Liver (tissue), 8 donors: ENCODE measurements at regions not wholly inside any gene's neighbourhood (a gene's known extent, or its start where the extent isn't known, plus 50 kb on each side); places are given as distances from the start of the nearest gene placed in this dataset.

Source experiments
- DNase-seq: peaks from one replicate; pipeline ENCODE4 v3.0.0-alpha.2; 2017; ENCODE audit warnings: low spot score
- H3K27ac ChIP-seq, 2 donors: one replicate each; pipeline ENCODE4 v1.7.0; 2013; ENCODE audit warnings: inconsistent platforms in 2 of 2, low read length in 2 of 2, control low read depth in 1 of 2, low read depth in 1 of 2, mild to moderate bottlenecking in 1 of 2
- H3K27me3 ChIP-seq, 4 donors: one replicate each; pipeline versions ENCODE4 v1.6.1 to v1.7.0; 2013; ENCODE audit warnings: low read length in 3 of 4, inconsistent platforms in 1 of 4, mild to moderate bottlenecking in 1 of 4, moderate library complexity in 1 of 4; ENCODE audit not compliant: control insufficient read depth in 4 of 4, insufficient read depth in 4 of 4
- H3K36me3 ChIP-seq, 4 donors: one replicate each; pipeline versions ENCODE4 v1.6.1 to v1.7.0; 2013; ENCODE audit warnings: low read length in 3 of 4, mild to moderate bottlenecking in 3 of 4, low read depth in 1 of 4, moderate library complexity in 1 of 4; ENCODE audit not compliant: control insufficient read depth in 4 of 4, insufficient read depth in 3 of 4
- H3K4me1 ChIP-seq, 4 donors: one replicate each; pipeline versions ENCODE4 v1.6.1 to v1.7.0; 2013; ENCODE audit warnings: low read length in 3 of 4, mild to moderate bottlenecking in 3 of 4, moderate library complexity in 1 of 4; ENCODE audit not compliant: control insufficient read depth in 4 of 4, insufficient read depth in 4 of 4
- H3K4me3 ChIP-seq, 3 donors: one replicate each; pipeline versions ENCODE4 v1.6.1 to v1.7.0; 2013; ENCODE audit warnings: low read length in 3 of 3, control low read depth in 1 of 3, low read depth in 1 of 3, mild to moderate bottlenecking in 1 of 3
- H3K9ac ChIP-seq, 2 donors: one replicate each; pipeline ENCODE4 v1.7.0; 2013; ENCODE audit warnings: low read length in 2 of 2, mild to moderate bottlenecking in 2 of 2, moderate library complexity in 2 of 2, control low read depth in 1 of 2, low read depth in 1 of 2
- H3K9me3 ChIP-seq, 4 donors: one replicate each; pipeline versions ENCODE4 v1.6.1 to v1.7.0; 2013; ENCODE audit warnings: low read length in 3 of 4; ENCODE audit not compliant: control insufficient read depth in 4 of 4
- EGR1 ChIP-seq, 2 donors: IDR thresholded peaks; 2 replicates each; pipeline ENCODE4 v1.6.1; 2016 to 2018; ENCODE audit warnings: antibody characterized with exemption in 2 of 2, low read depth in 2 of 2
- FOXA1 ChIP-seq: IDR thresholded peaks from 2 replicates; pipeline ENCODE4 v1.6.1; 2016; ENCODE audit warnings: antibody characterized with exemption
- FOXA2 ChIP-seq: IDR thresholded peaks from 2 replicates; pipeline ENCODE4 v1.6.1; 2016; ENCODE audit warnings: antibody characterized with exemption
- GABPA ChIP-seq, 2 donors: IDR thresholded peaks in 1 of 2; conservative IDR thresholded peaks in 1 of 2; 2 replicates each; pipeline ENCODE4 v1.6.1; 2016; ENCODE audit warnings: antibody characterized with exemption in 2 of 2, mild to moderate bottlenecking in 1 of 2, moderate library complexity in 1 of 2
- HNF4A ChIP-seq, 2 donors: conservative IDR thresholded peaks; 2 replicates each; pipeline ENCODE4 v1.6.1; 2016; ENCODE audit warnings: antibody characterized with exemption in 2 of 2, mild to moderate bottlenecking in 2 of 2
- HNF4G ChIP-seq: IDR thresholded peaks from 2 replicates; pipeline ENCODE4 v1.6.1; 2016; ENCODE audit warnings: antibody characterized with exemption
- JUND ChIP-seq, 2 donors: IDR thresholded peaks; 2 replicates each; pipeline ENCODE4 v1.6.1; 2016; ENCODE audit warnings: antibody characterized with exemption in 2 of 2
- MAX ChIP-seq: IDR thresholded peaks from 2 replicates; pipeline ENCODE4 v1.6.1; 2016; ENCODE audit warnings: antibody characterized with exemption
- NR2F2 ChIP-seq: IDR thresholded peaks from 2 replicates; pipeline ENCODE4 v1.6.1; 2016; ENCODE audit warnings: antibody characterized with exemption
- RAD21 ChIP-seq, 2 donors: IDR thresholded peaks; 2 replicates each; pipeline ENCODE4 v1.6.1; 2016; ENCODE audit warnings: antibody characterized with exemption in 2 of 2, mild to moderate bottlenecking in 2 of 2
- RXRA ChIP-seq, 2 donors: IDR thresholded peaks; 2 replicates each; pipeline ENCODE4 v1.6.1; 2017 to 2018; ENCODE audit warnings: antibody characterized with exemption in 2 of 2, mild to moderate bottlenecking in 1 of 2
- SP1 ChIP-seq: IDR thresholded peaks from 2 replicates; pipeline ENCODE4 v1.6.1; 2018; ENCODE audit warnings: antibody characterized with exemption, mild to moderate bottlenecking
- TAF1 ChIP-seq: conservative IDR thresholded peaks from 2 replicates; pipeline ENCODE4 v1.6.1; 2016; ENCODE audit warnings: antibody characterized with exemption, mild to moderate bottlenecking
- YY1 ChIP-seq: IDR thresholded peaks from 2 replicates; pipeline ENCODE4 v1.6.1; 2016; ENCODE audit warnings: antibody characterized with exemption, mild to moderate bottlenecking
- WGBS: extraction: QIAGEN DNeasy Blood & Tissue Kit; methylation state at CpG from one replicate; pipeline ENCODE4 v1.1.7; 2013; 5-methylcytosine and 5-hydroxymethylcytosine counted together
- TF ChIP-seq, protein P1 (sequence below): IDR thresholded peaks from 2 replicates; pipeline ENCODE4 v1.6.1; 2016; ENCODE audit warnings: antibody characterized with exemption, mild to moderate bottlenecking
- TF ChIP-seq, protein P2 (sequence below): fragments of 150-350 bp; IDR thresholded peaks from 2 replicates; pipeline ENCODE4 v1.5.1; 2017; ENCODE audit warnings: improper control_type of control experiment, low read depth, low read length; ENCODE audit not compliant: missing input control
- TF ChIP-seq, protein P3 (sequence below): IDR thresholded peaks from 2 replicates; pipeline ENCODE4 v1.6.1; 2016; ENCODE audit warnings: antibody characterized with exemption
- TF ChIP-seq, protein P4 (sequence below): IDR thresholded peaks from 2 replicates; pipeline ENCODE4 v1.6.1; 2016; ENCODE audit warnings: antibody characterized with exemption
- donor health status: healthy.
- donor health status: healthy.
- donor health status: healthy.
- donor health status: healthy.
- donor health status: healthy.

DNA sequence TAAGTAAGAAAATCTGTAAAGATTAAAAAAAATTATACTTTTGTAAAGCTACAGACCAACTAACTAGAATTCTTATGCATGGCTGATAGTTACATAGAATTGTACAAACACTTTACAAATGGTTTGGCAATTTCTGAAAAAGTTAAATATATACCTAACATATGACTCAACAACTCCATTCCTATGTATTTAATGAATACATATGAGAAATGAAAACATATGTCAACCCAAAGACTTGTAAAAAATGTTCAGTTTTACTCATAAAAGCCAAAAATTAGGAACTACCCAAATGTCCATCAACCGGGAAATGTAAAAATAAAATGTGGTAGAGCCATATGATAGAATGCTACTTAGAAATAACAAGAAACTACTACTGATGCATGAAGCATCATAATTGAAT is 152.6 kb upstream of the NRG3 start:
- no peak overlapping the region for H3K4me3 ChIP-seq
- no peak for TF ChIP-seq EGR1 (IDR thresholded peaks at IDR 0.05; ENCODE audit: low read depth in 2 of 2)
- TF ChIP-seq JUND (IDR thresholded peaks at IDR 0.05) = no peak
- no peak for TF ChIP-seq RAD21 (IDR thresholded peaks at IDR 0.05)
- no peak for TF ChIP-seq MAX
- TF ChIP-seq HNF4G = no peak
- TF ChIP-seq NR2F2 = no peak
- TF ChIP-seq HNF4A (conservative IDR thresholded peaks at IDR 0.05) = no peak
- TF ChIP-seq, protein P1, sequence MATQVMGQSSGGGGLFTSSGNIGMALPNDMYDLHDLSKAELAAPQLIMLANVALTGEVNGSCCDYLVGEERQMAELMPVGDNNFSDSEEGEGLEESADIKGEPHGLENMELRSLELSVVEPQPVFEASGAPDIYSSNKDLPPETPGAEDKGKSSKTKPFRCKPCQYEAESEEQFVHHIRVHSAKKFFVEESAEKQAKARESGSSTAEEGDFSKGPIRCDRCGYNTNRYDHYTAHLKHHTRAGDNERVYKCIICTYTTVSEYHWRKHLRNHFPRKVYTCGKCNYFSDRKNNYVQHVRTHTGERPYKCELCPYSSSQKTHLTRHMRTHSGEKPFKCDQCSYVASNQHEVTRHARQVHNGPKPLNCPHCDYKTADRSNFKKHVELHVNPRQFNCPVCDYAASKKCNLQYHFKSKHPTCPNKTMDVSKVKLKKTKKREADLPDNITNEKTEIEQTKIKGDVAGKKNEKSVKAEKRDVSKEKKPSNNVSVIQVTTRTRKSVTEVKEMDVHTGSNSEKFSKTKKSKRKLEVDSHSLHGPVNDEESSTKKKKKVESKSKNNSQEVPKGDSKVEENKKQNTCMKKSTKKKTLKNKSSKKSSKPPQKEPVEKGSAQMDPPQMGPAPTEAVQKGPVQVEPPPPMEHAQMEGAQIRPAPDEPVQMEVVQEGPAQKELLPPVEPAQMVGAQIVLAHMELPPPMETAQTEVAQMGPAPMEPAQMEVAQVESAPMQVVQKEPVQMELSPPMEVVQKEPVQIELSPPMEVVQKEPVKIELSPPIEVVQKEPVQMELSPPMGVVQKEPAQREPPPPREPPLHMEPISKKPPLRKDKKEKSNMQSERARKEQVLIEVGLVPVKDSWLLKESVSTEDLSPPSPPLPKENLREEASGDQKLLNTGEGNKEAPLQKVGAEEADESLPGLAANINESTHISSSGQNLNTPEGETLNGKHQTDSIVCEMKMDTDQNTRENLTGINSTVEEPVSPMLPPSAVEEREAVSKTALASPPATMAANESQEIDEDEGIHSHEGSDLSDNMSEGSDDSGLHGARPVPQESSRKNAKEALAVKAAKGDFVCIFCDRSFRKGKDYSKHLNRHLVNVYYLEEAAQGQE = no peak
- TF ChIP-seq SP1 = no peak
- TF ChIP-seq FOXA2 = no peak
- TF ChIP-seq YY1 = no peak
- TF ChIP-seq, protein P2, sequence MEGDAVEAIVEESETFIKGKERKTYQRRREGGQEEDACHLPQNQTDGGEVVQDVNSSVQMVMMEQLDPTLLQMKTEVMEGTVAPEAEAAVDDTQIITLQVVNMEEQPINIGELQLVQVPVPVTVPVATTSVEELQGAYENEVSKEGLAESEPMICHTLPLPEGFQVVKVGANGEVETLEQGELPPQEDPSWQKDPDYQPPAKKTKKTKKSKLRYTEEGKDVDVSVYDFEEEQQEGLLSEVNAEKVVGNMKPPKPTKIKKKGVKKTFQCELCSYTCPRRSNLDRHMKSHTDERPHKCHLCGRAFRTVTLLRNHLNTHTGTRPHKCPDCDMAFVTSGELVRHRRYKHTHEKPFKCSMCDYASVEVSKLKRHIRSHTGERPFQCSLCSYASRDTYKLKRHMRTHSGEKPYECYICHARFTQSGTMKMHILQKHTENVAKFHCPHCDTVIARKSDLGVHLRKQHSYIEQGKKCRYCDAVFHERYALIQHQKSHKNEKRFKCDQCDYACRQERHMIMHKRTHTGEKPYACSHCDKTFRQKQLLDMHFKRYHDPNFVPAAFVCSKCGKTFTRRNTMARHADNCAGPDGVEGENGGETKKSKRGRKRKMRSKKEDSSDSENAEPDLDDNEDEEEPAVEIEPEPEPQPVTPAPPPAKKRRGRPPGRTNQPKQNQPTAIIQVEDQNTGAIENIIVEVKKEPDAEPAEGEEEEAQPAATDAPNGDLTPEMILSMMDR = no peak
- TF ChIP-seq RXRA (IDR thresholded peaks at IDR 0.05) = no peak
- no peak for TF ChIP-seq TAF1
- TF ChIP-seq FOXA1 = no peak
- TF ChIP-seq, protein P3, sequence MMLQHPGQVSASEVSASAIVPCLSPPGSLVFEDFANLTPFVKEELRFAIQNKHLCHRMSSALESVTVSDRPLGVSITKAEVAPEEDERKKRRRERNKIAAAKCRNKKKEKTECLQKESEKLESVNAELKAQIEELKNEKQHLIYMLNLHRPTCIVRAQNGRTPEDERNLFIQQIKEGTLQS = no peak
- no peak for TF ChIP-seq GABPA (IDR thresholded peaks at IDR 0.05 in 1 of 2, conservative IDR thresholded peaks at IDR 0.05 in 1 of 2)
- TF ChIP-seq, protein P4, sequence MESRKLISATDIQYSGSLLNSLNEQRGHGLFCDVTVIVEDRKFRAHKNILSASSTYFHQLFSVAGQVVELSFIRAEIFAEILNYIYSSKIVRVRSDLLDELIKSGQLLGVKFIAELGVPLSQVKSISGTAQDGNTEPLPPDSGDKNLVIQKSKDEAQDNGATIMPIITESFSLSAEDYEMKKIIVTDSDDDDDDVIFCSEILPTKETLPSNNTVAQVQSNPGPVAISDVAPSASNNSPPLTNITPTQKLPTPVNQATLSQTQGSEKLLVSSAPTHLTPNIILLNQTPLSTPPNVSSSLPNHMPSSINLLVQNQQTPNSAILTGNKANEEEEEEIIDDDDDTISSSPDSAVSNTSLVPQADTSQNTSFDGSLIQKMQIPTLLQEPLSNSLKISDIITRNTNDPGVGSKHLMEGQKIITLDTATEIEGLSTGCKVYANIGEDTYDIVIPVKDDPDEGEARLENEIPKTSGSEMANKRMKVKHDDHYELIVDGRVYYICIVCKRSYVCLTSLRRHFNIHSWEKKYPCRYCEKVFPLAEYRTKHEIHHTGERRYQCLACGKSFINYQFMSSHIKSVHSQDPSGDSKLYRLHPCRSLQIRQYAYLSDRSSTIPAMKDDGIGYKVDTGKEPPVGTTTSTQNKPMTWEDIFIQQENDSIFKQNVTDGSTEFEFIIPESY = no peak
- no peak overlapping the region for H3K27ac ChIP-seq
- DNase-seq = no peak
- H3K9me3 ChIP-seq = no peaks in the 10 kb centered on the region
- 96% methylated on average over 1 of the region's 1 CpG for WGBS
- no peak overlapping the region for H3K9ac ChIP-seq
- H3K36me3 ChIP-seq = no peaks in the 10 kb centered on the region
- H3K4me1 ChIP-seq = no peaks in the 10 kb centered on the region
- H3K27me3 ChIP-seq = no peaks in the 10 kb centered on the region

DNA sequence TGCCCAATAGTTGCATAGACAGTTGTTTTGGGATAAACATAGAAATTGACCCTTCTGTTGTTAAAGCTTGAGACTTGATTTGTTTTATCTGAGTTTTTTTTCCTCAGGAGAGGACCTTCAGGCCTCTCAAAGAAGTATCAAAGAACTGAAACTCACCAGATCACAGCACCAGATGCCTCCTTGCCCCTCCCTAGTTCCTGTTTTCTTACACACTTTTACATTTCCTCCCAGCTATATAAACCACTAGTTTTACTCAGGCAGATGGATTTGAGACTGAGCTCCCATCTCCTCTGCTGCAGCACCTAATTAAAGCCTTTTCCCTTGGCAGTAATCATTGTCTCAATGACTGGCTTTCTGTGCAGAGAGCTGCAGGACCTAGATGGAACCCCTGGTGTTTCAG is 150.6 kb upstream of the NRG3 start:
- Histone ChIP-seq H3K36me3 (no peaks in the 10 kb centered on the region), H3K4me3 (no peak overlapping the region), H3K27ac (no peak overlapping the region), H3K9ac (no peak overlapping the region), H3K9me3 (no peaks in the 10 kb centered on the region), H3K4me1 (no peaks in the 10 kb centered on the region), H3K27me3 (no peaks in the 10 kb centered on the region)
- no peak for DNase-seq
- TF ChIP-seq NR2F2 = no peak
- no peak for TF ChIP-seq RXRA (IDR thresholded peaks at IDR 0.05)
- TF ChIP-seq MAX = no peak
- no peak for TF ChIP-seq RAD21 (IDR thresholded peaks at IDR 0.05)
- TF ChIP-seq GABPA (IDR thresholded peaks at IDR 0.05 in 1 of 2, conservative IDR thresholded peaks at IDR 0.05 in 1 of 2) = no peak
- no peak for TF ChIP-seq TAF1
- no peak for TF ChIP-seq SP1
- TF ChIP-seq, protein P4 = no peak
- TF ChIP-seq YY1 = no peak
- TF ChIP-seq, protein P3 = no peak
- TF ChIP-seq HNF4G = no peak
- TF ChIP-seq EGR1 (IDR thresholded peaks at IDR 0.05; ENCODE audit: low read depth in 2 of 2) = no peak
- no peak for TF ChIP-seq JUND (IDR thresholded peaks at IDR 0.05)
- TF ChIP-seq, protein P2 = no peak
- no peak for TF ChIP-seq HNF4A (conservative IDR thresholded peaks at IDR 0.05)
- TF ChIP-seq FOXA1 = no peak
- TF ChIP-seq FOXA2 = no peak
